K562 (cell line): ENCODE measurements at regions not wholly inside any gene's neighbourhood (a gene's known extent, or its start where the extent isn't known, plus 50 kb on each side); places are given as distances from the start of the nearest gene placed in this dataset.

Experiments
- ATAC-seq: fragments of 200-7000 bp; cut with Tn5 transposase; 3 replicates; pipeline ENCODE4 v1.9.1; 2020; ENCODE audit warnings: moderate library complexity
- BruUV-seq: library from RNA; stranded (reverse); fragments of 400-500 nt; replicated peaks from 2 replicates; lab custom pipeline; 2021; lab: Mats Ljungman, UMichigan
- CTCF ChIA-PET: fragments of 300-600 bp; formaldehyde crosslinking; extraction: SDS; loops from one replicate; lab custom pipeline; 2021; ENCODE audit warnings: low intra/inter-chr PET ratio; lab: Yijun Ruan, JAX
- POLR2A ChIA-PET: fragments of 300-600, 350-650 bp; sonication (Branson Sonifier 250); formaldehyde crosslinking; extraction: SDS; loops from one replicate; lab custom pipeline; 2021; ENCODE audit warnings: antibody characterized with exemption, inconsistent platforms; lab: Yijun Ruan, JAX
- DNase-seq, 4 experiments: peaks; one replicate each; pipeline versions ENCODE4 v3.0.0 to v3.0.0-alpha.2; 2011 to 2018; ENCODE audit warnings: low spot score in 3 of 4, mixed read lengths in 3 of 4; ENCODE audit errors: extremely low read depth in 1 of 4
- FAIRE-seq: peaks from 2 replicates; lab custom pipeline; 2011; peaks lifted over from hg19 to GRCh38; lab: Jason Lieb, UNC
- H2AFZ ChIP-seq: 2 replicates; pipeline ENCODE4 v1.6.0; 2011; ENCODE audit warnings: low read depth, low read length, control low read depth, inconsistent platforms
- H3K27ac ChIP-seq: fragments of 200-600 bp; 3 replicates; pipeline ENCODE4 v1.8.0; 2011; ENCODE audit warnings: low read depth, mild to moderate bottlenecking, control low read depth, inconsistent platforms, low read length, moderate library complexity, mixed read lengths; ENCODE audit errors: extremely low read depth
- H3K27me3 ChIP-seq, 2 experiments: fragments of 300-600 bp in 1 of 2; 2 replicates in 1 of 2; 3 replicates in 1 of 2; pipeline versions ENCODE4 v1.6.0 to v1.8.0; 2011; ENCODE audit warnings: inconsistent platforms in 2 of 2, low read length in 2 of 2, mild to moderate bottlenecking in 1 of 2, mixed read lengths in 1 of 2, moderate library complexity in 1 of 2; ENCODE audit not compliant: control insufficient read depth in 2 of 2, insufficient read depth in 2 of 2
- H3K36me3 ChIP-seq: fragments of 300-600 bp; 3 replicates; pipeline ENCODE4 v1.8.0; 2011; ENCODE audit warnings: mild to moderate bottlenecking, low read length, inconsistent platforms; ENCODE audit not compliant: control insufficient read depth, insufficient read depth
- H3K4me1 ChIP-seq, 2 experiments: fragments of 200-600 bp in 1 of 2; replicated peaks in 1 of 2; 2 replicates in 1 of 2; 3 replicates in 1 of 2; pipeline versions ENCODE4 v1.5.1 to v1.8.0; 2011; ENCODE audit warnings: inconsistent platforms in 2 of 2, low read length in 2 of 2, mild to moderate bottlenecking in 1 of 2, mixed read lengths in 1 of 2, moderate library complexity in 1 of 2; ENCODE audit not compliant: control insufficient read depth in 2 of 2, insufficient read depth in 2 of 2
- H3K4me2 ChIP-seq: 2 replicates; pipeline ENCODE4 v1.6.1; 2011; ENCODE audit warnings: low read length, control low read depth, inconsistent platforms, mixed read lengths; ENCODE audit not compliant: insufficient read depth
- H3K4me3 ChIP-seq: fragments of 200-600 bp; sonication (generic), shearing (Covaris generic); 2 replicates; pipeline ENCODE4 v1.5.1; 2016; ENCODE audit warnings: control low read depth, inconsistent platforms
- H3K79me2 ChIP-seq: fragments of 200-600 bp; 3 replicates; pipeline ENCODE4 v1.8.0; 2011; ENCODE audit warnings: low read length, inconsistent platforms; ENCODE audit not compliant: control insufficient read depth, insufficient read depth
- H3K9ac ChIP-seq, 2 experiments: 2 replicates each; pipeline versions ENCODE4 v1.6.0 to v1.6.1; 2011; ENCODE audit warnings: low read depth in 2 of 2, low read length in 2 of 2, control low read depth in 1 of 2, inconsistent platforms in 1 of 2, mild to moderate bottlenecking in 1 of 2, mixed read lengths in 1 of 2; ENCODE audit not compliant: insufficient read depth in 1 of 2
- H3K9me1 ChIP-seq: one replicate; pipeline ENCODE4 v1.6.0; 2011; ENCODE audit warnings: inconsistent platforms, mild to moderate bottlenecking, low read length, moderate library complexity; ENCODE audit not compliant: control insufficient read depth, insufficient read depth
- H3K9me3 ChIP-seq: replicated peaks from 2 replicates; pipeline ENCODE4 v1.5.1; 2011; ENCODE audit warnings: low read depth, low read length, inconsistent platforms; ENCODE audit not compliant: control insufficient read depth, insufficient read depth
- H4K20me1 ChIP-seq: replicated peaks from 2 replicates; pipeline ENCODE4 v1.6.1; 2011; ENCODE audit warnings: low read length, inconsistent platforms, mixed read lengths; ENCODE audit not compliant: control insufficient read depth, insufficient read depth
- BRD4 ChIP-seq: fragments of 200-600 bp; sonication (generic); IDR thresholded peaks from 2 replicates; pipeline ENCODE4 v1.6.1; 2017; ENCODE audit warnings: inconsistent platforms
- CBX2 ChIP-seq: fragments of 200-600 bp; sonication (generic); IDR thresholded peaks from one replicate; pipeline ENCODE4 v1.6.1; 2012; ENCODE audit warnings: mild to moderate bottlenecking, low read length, inconsistent platforms; ENCODE audit not compliant: insufficient read depth, poor library complexity, severe bottlenecking
- CEBPG ChIP-seq, 3 experiments: fragments of 200-800 bp in 1 of 3; sonication (Bioruptor generic) in 1 of 3; sonication (generic) in 1 of 3; formaldehyde crosslinking in 1 of 3; IDR thresholded peaks in 2 of 3; conservative IDR thresholded peaks in 1 of 3; 2 replicates each; pipeline versions ENCODE4 v1.6.1 to v1.8.0; 2016 to 2022; ENCODE audit warnings: missing compliant biosample characterization in 2 of 3, missing genetic modification characterization in 2 of 3, mild to moderate bottlenecking in 1 of 3, missing genetic modification reagents in 1 of 3
- GABPA ChIP-seq: fragments of 200-800 bp; sonication (Bioruptor generic); conservative IDR thresholded peaks from 2 replicates; pipeline ENCODE4 v1.6.1; 2016; ENCODE audit warnings: low read depth, missing genetic modification characterization, missing compliant biosample characterization
- HDAC1 ChIP-seq, 2 experiments: fragments of 450-650 bp; IDR thresholded peaks; 2 replicates each; pipeline ENCODE4 v1.6.1; 2016 to 2017; ENCODE audit warnings: inconsistent platforms in 1 of 2, mild to moderate bottlenecking in 1 of 2, moderate library complexity in 1 of 2
- NCOA1 ChIP-seq: fragments of 450-650 bp; IDR thresholded peaks from 2 replicates; pipeline ENCODE4 v1.6.1; 2016; ENCODE audit warnings: low read depth
- NR2F6 ChIP-seq: fragments of 450-650 bp; formaldehyde crosslinking; IDR thresholded peaks from 2 replicates; pipeline ENCODE4 v1.4.0; 2020; ENCODE audit warnings: mild to moderate bottlenecking
- RAD21 ChIP-seq, 2 experiments: fragments of 250-450 bp in 1 of 2; fragments of 450-650 bp in 1 of 2; sonication (Bioruptor Pico) in 1 of 2; formaldehyde crosslinking in 1 of 2; IDR thresholded peaks in 1 of 2; conservative IDR thresholded peaks in 1 of 2; 2 replicates each; pipeline versions ENCODE4 v1.4.0 to v1.8.0; 2020 to 2022; ENCODE audit warnings: mild to moderate bottlenecking in 2 of 2, moderate library complexity in 1 of 2
- SMARCA5 ChIP-seq: fragments of 450-650 bp; IDR thresholded peaks from 2 replicates; pipeline ENCODE4 v1.6.1; 2016
- SUPT5H ChIP-seq: fragments of 450-650 bp; IDR thresholded peaks from 2 replicates; pipeline ENCODE4 v1.6.1; 2016
- TCF3 ChIP-seq: sonication (generic); formaldehyde crosslinking; IDR thresholded peaks from 2 replicates; pipeline ENCODE4 v1.4.0; 2020; ENCODE audit warnings: mild to moderate bottlenecking, missing genetic modification reagents
- U2AF1 ChIP-seq: fragments of 200-400 bp; formaldehyde crosslinking; optimal IDR thresholded peaks from 2 replicates; pipeline ENCODE3; 2017; ENCODE audit warnings: mild to moderate bottlenecking, low read depth, low read length, moderate library complexity
- ZNF23 ChIP-seq: fragments of 250-450 bp; sonication (Bioruptor Pico); IDR thresholded peaks from 2 replicates; pipeline ENCODE4 v1.4.0; 2020; ENCODE audit warnings: mild to moderate bottlenecking
- ZNF431 ChIP-seq: sonication (generic); formaldehyde crosslinking; IDR thresholded peaks from 2 replicates; pipeline ENCODE4 v1.8.0; 2022; ENCODE audit warnings: mild to moderate bottlenecking, missing genetic modification reagents
- ZNF444 ChIP-seq: fragments of 250-450 bp; sonication (Bioruptor Pico); IDR thresholded peaks from 2 replicates; pipeline ENCODE4 v1.4.0; 2020; ENCODE audit warnings: mild to moderate bottlenecking, moderate library complexity
- WGBS: fragments of 100-300 bp; shearing (Covaris generic); methylation state at CpG from one replicate; pipeline ENCODE4 v1.1.6; 2016; ENCODE audit warnings: low coverage, mixed read lengths; ENCODE audit not compliant: insufficient coverage; ENCODE audit errors: missing lambda C conversion rate; 5-methylcytosine and 5-hydroxymethylcytosine counted together
- in situ Hi-C: fragments of 300-500 bp; cut with MboI; formaldehyde crosslinking; loops from 4 replicates; pipeline ENCODE4 v1.15.0; 2018; ENCODE audit warnings: inconsistent platforms, mixed read lengths
- intact Hi-C: fragments of 100-400 bp; cut with micrococcal nuclease; formaldehyde crosslinking; loops from 2 replicates; pipeline ENCODE4 v1.14.2; 2022
- TF ChIP-seq, protein P1 (sequence below), 2 experiments: fragments of 450-650 bp; formaldehyde crosslinking in 1 of 2; IDR thresholded peaks; 2 replicates each; pipeline versions ENCODE4 v1.4.0 to v1.6.1; 2014 to 2020; ENCODE audit warnings: mild to moderate bottlenecking in 2 of 2, borderline replicate concordance in 1 of 2, low read depth in 1 of 2

DNA sequence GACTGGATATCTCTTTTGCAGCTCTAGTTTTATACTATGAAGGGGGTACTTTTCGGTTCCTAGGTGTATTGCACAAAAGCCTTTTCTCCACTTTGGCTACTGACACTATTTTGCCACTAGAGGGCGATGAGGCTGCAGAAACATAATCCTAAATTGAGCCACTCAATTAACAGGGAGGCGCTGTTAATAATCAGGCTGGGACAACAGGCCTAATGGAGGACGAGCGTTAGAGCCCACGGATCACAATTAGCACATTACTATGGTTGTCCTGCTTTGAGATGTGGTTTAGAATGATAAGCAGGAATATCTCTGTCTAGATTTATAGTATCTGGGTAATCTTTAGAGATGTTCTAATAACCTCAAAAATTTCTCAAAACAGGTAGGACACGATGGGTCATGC lies 62.2 kb upstream of the PMAIP1 start:
- Histone ChIP-seq H4K20me1 (no peaks in the 10 kb centered on the region), H3K9me1 (no peaks in the 10 kb centered on the region), H3K79me2 (no peaks in the 10 kb centered on the region), H3K9me3 (no peaks in the 10 kb centered on the region), H3K27ac (no peak overlapping the region), H3K4me3 (no peak overlapping the region), H3K36me3 (no peaks in the 10 kb centered on the region), H3K4me2 (no peak overlapping the region), H3K9ac (no peak overlapping the region), H2AFZ (no peak overlapping the region; the same call in 1 of the 2 replicates), H3K4me1 (no peaks in the 10 kb centered on the region; a peak in 1 of 5 replicates), H3K27me3 (no peaks in the 10 kb centered on the region)
- DNase-seq (peak; percentile 47 to 68 (median 48)), FAIRE-seq (peak; percentile 71), ATAC-seq (peak; percentile 89)
- intact Hi-C loops (loop anchor here (2.0 to 10.0 kb wide), 3 partner anchors 61 to 707 kb away; partner anchors contain the start of gene PMAIP1), in situ Hi-C loops (loop anchor here (10.0 to 25.0 kb wide), 2 partner anchors 137 to 700 kb away; no protein-coding TSS in a partner anchor)
- BruUV-seq: no TSS peak
- 1% methylated on average over 7 of the region's 7 CpGs for WGBS
- CTCF ChIA-PET: interaction anchor here (0.5 kb wide), 1 partner anchor 423 kb away, joined by 5 read pairs; no protein-coding TSS in a partner anchor
- POLR2A ChIA-PET: interaction anchor here (0.5 to 1.1 kb wide), 2 partner anchors 63 to 555 kb away, joined by 3 read pairs; no protein-coding TSS in a partner anchor
- TF ChIP-seq NCOA1 (no peak), U2AF1 (no peak), NR2F6 (CRISPR knock-in tag) (no peak), CBX2 (no peak), BRD4 (no peak), RAD21 (CRISPR knock-in tag; conservative IDR thresholded peaks at IDR 0.05 in 1 of 2, IDR thresholded peaks at IDR 0.05 in 1 of 2) (peak; percentile 72 to 83), CEBPG (CRISPR knock-in tag; IDR thresholded peaks at IDR 0.05) (no peak), CEBPG (tag; conservative IDR thresholded peaks at IDR 0.05 in 1 of 2, IDR thresholded peaks at IDR 0.05 in 1 of 2) (peak in 1 of 2 experiments; percentile 64; a peak in 3 of 4 replicates), GABPA (tag) (no peak), ZNF444 (CRISPR knock-in tag) (no peak), TCF3 (CRISPR knock-in tag) (no peak), SUPT5H (no peak), ZNF431 (CRISPR knock-in tag) (no peak), HDAC1 (IDR thresholded peaks at IDR 0.05) (no peak), SMARCA5 (no peak), ZNF23 (CRISPR knock-in tag) (no peak)
- TF ChIP-seq, protein P1, sequence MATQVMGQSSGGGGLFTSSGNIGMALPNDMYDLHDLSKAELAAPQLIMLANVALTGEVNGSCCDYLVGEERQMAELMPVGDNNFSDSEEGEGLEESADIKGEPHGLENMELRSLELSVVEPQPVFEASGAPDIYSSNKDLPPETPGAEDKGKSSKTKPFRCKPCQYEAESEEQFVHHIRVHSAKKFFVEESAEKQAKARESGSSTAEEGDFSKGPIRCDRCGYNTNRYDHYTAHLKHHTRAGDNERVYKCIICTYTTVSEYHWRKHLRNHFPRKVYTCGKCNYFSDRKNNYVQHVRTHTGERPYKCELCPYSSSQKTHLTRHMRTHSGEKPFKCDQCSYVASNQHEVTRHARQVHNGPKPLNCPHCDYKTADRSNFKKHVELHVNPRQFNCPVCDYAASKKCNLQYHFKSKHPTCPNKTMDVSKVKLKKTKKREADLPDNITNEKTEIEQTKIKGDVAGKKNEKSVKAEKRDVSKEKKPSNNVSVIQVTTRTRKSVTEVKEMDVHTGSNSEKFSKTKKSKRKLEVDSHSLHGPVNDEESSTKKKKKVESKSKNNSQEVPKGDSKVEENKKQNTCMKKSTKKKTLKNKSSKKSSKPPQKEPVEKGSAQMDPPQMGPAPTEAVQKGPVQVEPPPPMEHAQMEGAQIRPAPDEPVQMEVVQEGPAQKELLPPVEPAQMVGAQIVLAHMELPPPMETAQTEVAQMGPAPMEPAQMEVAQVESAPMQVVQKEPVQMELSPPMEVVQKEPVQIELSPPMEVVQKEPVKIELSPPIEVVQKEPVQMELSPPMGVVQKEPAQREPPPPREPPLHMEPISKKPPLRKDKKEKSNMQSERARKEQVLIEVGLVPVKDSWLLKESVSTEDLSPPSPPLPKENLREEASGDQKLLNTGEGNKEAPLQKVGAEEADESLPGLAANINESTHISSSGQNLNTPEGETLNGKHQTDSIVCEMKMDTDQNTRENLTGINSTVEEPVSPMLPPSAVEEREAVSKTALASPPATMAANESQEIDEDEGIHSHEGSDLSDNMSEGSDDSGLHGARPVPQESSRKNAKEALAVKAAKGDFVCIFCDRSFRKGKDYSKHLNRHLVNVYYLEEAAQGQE (IDR thresholded peaks at IDR 0.05; ENCODE audit: borderline replicate concordance): peak; percentile 62; the same call in 1 of the 2 replicates
- TF ChIP-seq, protein P1 (CRISPR knock-in tag; IDR thresholded peaks at IDR 0.05; ENCODE audit: low read depth): no peak
